ENCODE measurements at regions not wholly inside any gene's neighbourhood (a gene's known extent, or its start where the extent isn't known, plus 50 kb on each side); places are given as distances from the start of the nearest gene placed in this dataset.
"Not testable (repeated sequence)": the region's sequence is repeated elsewhere in the genome, so short reads cannot be mapped to it uniquely, and the experiment has no call there.

DNA sequence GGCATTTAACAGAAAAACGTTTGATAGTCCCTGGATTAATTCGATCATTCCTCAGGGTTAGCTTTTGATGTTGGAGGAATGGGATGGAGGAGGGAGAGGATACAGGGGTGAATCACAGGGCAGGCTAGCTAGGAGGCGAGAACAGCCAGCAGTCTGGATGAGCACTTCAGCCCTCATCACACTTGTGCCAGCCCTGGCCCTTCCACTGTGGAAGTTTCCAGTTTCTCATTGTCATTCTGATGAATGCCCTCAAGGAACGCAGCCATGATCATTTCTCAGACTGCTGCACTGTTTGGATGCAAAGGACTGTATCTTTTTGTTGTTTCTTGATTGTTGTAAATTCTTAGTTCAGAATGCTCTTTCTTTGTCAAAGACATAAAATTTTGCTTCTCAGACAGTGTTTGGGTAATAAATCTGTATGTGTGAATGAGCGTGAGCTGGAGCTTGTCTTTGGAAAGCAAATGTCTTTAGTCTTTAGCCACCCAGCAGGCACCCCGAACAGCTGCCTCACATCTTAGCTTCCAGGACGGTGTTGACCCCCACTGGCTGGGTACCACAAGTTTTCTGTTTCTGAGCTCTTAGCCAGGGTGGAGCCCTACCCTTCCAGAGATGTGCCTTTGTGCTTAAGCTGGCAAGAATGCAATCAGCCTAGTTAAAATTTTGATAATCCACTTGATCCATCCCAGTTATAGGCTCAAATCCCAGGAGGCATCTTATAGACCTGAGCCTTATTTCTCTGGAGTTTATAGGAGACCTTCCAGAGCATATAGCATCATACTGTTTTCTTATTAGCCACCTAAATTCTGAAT, 121.1 kb downstream of the PDCD6IP start:
- DNase-seq: no peak

DNA sequence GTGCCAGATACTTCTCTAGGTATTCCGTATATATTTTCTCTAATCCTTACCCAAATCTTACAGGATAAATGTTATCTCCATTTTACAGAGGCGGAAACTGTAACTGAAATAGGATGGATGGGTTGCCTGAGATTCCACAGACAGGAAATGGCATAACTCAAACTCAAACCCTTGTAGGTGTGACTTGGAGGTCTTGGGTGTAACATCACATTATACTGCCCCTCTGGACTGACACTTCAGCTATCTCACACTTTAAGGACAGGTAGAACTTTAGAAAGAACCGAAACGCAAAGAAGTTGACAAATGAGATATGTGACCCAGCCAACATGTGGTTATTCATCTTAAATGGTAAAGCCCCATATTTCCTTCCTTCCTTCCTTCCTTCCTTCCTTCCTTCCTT, 122.1 kb downstream of the PDCD6IP start:
- DNase-seq: no peak

DNA sequence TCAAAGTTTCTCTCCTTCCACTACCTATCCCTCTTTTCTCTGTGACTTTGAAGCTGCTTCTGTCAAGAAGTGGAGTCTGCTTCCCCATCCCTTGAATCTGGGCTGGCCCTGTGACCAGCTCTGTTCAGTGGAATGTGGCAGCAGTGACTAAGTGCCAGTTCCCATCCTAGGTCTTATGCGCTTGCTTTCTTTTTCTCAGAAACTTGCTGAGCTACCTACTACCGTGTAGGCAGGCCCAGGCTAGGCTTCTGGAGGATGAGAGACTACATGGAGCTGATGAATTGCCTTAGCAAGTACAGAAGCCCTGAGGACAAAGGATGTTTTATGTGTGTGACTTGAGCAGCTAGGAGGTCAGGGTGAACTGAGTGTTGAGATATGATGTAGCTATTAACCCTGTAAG, 123.2 kb downstream of the PDCD6IP start:
- DNase-seq: no peak

DNA sequence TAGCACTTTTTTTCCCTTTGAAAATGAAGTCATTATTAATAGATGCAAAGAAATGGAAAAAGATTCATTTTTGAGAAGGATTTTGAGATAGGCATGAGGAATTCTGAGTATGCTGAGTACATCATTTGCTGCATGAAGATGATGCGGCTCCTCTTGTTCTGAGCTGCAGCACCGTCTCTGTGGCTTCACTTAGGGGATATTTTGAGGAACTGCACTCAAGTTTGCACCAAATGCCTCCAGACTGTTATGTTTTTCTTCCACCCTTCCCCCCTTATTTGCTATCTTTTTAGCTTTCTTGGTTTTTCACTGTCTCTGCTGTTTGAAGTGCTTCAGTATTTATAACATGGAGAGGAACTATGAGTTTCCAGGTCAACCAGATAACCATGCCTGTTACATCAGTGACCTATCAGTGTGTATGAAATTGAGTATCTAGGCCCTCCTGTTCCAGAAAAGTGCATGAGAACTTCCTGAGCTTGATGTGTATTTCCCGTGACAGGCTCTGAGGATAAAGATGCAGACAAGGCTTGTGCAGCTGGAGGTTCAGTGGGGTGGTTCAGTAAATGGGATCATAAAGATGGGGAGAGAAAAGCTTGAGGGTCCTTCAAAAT, 128.7 kb downstream of the PDCD6IP start:
- DNase-seq: no peak

DNA sequence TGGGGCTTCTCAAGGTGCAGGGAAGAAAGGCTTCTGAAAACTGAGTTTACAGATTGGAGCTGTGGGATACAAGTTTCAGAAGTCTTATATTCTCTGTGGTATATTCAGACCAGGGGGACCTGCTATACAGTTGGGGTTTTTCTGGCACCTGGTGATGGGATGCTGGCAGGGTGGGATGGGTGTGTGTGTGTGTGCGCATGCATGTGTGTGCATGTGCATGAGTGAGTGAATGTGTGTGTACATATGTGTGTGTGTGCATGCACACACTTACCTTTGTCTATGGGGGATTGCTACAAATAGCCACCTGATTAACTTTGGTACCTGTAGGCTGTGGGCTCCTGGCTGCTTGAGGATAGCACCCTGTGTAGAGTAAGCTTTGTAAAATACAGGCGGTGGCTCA, 131.4 kb downstream of the PDCD6IP start:
- DNase-seq: no peak

DNA sequence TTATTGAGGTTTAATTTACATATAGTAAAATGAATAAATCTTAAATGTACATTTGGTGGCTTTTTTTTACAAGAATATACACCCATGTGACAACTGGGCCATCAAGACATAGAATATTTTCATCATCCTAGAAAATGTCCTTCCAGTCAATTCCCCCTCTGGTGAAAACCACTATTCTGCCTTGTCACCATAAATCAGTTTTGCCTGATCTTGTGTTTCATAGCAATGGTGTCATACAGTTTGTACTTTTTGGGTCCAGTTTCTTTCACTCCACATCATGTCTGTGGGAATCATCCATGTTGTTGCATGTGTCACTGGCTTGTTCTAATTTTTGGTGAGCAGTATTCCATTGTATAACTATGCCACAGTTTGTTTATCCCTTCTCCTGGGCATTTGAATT, 133.1 kb downstream of the PDCD6IP start:
- DNase-seq: no peak

DNA sequence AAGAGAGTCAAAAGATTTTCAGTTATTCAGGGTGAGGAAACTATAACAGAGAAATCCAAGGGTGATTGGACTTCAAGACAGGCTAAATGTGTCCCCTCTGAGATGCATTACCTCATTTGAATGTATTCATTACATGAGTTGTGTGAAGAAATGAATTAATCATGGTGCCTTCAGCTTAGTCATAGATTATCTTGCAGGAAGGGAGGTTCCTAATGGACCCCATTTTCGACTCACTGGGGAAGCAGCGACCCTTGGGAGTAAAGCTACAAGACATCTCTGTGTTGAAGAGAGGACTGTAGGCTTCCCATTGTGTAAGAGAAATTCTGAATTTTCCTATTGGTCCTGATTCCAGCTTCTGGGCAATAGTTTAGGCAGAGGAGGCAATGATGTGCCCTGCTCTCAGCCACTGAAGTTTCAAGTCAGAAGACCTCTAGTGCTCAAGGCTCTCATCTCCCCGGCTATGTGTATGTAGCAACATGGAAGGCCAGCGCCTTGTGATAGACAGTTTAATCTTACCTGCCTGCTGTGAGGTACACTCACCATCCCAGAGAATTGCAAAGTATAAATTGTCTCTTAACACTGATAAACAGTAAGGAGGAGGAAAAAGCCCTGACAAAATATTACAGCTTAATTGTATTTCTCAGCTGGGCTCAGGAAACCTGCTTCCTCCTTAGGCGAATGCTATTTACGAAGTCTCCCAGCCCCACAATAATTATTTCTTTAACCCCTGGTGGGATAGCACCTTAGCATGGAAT, 133.8 kb downstream of the PDCD6IP start:
- DNase-seq: no peak

DNA sequence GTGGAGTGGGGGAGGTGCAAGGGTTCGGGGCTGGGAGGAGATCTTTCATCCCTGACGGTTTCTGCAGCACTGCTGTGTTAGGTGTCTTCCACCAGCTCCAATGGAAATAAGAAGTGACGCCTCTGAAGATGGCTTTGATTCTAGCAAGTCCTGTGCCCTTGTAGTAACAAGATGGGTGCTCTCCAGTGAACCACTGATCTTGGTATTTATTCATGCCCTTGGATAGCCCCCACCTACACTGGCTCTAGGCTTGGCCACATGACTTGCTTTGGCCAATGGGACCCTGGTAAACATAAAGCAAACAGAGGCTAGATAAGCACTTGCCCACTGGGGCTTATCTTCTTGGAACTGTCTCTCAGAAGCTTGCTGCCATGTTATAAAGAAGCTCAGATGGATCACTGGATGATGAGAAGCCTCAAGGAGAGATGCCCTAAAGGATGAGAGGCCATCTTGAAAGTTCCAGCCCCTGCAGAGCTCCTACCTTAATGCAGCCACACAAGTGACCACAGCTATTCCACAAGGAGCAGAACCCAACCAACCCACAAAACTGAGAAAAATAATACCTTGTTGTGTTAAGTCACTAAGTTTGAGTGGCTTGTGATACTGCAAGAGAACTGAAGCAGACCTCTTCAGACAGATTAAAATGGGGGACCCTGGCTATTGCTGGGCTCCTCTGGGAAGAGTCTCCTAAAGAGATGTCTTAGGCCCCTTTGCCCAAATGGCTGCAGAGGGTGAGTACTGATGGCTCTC, 137.9 kb downstream of the PDCD6IP start:
- no peak for DNase-seq

DNA sequence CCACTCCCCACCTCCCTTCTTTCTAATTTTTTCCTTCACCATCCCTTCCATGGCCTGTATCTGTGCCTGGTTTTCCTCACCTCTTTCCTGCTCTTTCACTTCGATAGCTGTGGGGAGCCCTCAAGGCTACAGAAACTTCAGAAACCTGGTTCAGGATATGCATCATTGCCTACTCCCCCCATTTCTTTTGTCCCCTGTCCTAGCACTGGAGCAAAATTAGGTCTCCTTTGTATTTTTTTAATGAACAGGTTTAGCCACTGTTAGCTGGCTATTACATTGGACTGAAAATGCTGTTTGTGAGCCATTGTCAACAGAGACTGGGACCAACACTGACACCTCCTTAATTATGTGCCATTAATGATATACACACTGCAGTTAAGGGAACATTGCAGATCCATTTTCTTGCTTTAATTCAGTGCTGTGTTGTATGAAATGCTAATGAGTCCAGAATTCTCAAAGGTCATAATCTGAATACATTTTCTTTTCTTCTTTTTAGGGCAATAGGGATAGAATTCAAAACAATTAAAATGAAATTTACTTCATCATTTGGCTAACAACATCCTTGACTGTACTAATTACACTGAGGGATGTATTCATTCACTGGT, 138.6 kb downstream of the PDCD6IP start:
- DNase-seq: no peak

DNA sequence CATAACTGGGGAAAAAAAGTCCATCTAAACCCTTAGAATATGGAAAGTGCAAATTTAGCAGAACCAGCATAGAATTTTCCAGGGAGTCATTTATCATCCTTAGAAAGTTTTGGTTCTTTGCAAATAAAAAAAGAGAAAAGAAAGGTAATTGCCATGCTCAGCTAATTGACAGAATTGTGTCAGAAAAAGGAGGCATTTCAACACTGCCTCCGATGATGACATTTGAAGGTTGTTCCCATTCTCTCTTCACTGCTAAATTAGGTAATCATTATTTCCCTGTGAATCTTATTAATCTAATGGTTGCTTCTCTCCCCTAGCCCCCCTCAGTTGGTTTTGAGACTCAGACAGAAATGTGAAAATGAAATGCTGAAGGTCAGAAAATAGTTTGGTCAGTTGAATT, 139.2 kb downstream of the PDCD6IP start:
- DNase-seq: no peak

DNA sequence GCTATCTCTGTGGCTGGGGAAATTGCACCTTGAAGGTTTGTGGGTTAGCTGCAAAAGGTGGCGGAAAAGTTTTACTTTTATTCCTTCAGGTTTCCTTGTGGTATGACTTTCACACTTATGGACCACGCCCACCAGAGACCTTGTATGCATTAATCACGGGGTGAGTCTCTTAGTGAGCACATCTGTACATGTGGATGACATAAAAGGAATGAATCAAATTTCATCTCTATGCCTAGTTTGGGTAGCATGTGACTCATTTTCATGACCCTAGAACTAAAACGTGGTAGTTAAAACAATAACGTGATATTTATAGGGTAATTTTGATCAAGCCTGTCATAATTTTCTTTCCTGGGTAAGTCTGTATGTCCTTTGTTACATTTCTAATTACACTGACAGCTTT, 141.7 kb downstream of the PDCD6IP start:
- DNase-seq: no peak

DNA sequence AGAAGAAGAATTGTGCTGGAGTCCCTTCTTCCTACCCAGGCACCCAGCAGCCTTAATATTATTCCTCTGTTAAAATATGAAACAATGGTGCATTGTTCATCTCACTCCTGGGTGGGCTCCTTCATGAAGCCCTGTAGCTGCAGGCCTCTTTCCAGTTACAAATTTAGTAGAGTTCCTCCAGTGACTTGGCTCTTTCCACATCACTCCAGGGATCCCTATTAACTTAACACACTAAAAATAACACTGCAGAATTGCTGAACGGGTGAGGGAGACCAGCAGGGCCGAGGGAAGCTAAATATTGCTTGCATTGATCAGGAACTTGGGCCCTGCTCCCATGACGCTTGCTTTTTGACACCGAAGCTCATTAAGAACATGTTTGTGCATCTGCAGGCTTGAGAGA, 142.3 kb downstream of the PDCD6IP start:
- DNase-seq: no peak

DNA sequence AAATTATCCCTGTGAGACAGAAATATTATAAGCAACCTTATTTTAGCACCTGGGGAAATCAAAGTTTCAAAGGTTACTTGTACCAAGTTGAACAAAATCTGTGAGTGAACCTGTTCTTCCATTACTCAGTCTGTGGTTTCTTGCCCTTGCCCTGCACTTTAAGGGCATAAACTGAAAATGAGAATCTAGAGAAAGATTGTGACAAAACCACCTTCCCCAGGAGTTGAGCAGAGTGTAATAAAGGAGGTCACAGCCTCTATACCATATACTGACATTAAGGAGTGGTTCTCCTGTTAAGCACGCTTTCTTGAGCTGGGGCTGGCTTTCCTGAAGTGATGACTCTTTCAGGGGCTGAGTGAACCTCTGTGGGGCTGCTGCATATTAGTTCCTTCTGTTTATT, 143.4 kb downstream of the PDCD6IP start:
- DNase-seq: no peak

DNA sequence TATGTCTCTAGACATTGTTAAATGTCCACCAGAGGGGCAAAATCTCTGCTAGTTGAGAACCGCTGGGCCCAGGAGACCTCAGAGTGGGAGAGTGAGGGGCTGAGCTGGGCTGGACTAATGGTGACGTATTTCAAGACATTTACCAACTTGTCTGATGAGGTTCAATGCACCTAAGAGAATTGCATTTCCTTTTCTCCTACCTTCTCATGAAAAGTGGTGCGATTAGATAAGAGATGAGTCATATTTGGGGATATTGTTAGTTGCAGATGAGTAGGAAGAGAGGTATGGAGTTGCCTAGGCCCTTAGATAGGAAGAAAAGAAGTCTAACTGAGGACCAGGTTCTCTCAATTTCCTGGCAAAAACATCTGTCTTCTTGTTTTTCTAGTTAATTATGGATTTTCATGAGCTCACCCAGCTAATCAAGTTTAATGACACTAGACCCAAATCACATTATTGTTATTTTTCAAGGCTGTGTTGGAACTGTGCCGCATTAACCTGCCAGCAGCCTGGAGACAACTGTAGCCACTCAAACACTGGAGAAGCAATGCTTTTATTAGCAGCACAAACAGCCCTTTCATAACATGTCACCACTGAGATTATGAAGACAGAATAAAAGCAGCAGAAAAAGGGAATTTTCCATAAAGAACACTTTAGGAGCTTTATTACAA, 144.2 kb downstream of the PDCD6IP start:
- DNase-seq: no peak

DNA sequence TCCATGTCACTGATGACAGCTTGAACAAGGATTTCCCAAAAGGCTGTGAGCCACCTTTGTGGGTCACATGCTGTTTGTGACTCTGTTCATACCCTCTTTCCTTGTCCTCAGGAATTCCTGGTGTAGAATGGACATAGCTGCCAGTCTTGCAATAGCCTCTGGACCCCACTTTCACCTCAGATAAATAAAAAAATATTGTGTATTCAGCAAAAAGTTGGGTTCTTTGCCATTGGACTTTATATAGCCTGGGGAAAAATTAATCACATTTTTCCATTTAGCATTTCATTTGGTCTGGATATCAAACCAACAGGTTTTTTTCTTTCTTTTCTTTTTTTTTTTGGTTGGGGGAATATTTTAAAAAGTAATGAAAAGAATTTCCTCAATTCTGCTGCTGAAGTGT, 144.8 kb downstream of the PDCD6IP start:
- no peak for DNase-seq

DNA sequence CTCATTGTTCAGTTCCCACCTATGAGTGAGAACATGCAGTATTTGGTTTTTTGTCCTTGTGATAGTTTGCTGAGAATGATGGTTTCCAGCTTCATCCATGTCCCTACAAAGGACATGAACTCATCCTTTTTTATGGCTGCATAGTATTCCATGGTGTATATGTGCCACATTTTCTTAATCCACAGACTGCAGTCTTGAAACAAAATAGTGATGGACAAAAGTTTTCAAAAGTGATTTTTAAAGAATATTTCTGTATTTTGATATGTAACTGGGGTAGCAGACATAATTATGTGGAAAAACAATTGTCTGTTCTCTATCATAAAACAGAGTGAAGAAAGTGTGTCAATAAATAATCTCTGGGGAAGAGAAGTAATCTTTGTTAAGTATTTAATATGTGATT, 148.2 kb downstream of the PDCD6IP start:
- DNase-seq: not testable (repeated sequence)

DNA sequence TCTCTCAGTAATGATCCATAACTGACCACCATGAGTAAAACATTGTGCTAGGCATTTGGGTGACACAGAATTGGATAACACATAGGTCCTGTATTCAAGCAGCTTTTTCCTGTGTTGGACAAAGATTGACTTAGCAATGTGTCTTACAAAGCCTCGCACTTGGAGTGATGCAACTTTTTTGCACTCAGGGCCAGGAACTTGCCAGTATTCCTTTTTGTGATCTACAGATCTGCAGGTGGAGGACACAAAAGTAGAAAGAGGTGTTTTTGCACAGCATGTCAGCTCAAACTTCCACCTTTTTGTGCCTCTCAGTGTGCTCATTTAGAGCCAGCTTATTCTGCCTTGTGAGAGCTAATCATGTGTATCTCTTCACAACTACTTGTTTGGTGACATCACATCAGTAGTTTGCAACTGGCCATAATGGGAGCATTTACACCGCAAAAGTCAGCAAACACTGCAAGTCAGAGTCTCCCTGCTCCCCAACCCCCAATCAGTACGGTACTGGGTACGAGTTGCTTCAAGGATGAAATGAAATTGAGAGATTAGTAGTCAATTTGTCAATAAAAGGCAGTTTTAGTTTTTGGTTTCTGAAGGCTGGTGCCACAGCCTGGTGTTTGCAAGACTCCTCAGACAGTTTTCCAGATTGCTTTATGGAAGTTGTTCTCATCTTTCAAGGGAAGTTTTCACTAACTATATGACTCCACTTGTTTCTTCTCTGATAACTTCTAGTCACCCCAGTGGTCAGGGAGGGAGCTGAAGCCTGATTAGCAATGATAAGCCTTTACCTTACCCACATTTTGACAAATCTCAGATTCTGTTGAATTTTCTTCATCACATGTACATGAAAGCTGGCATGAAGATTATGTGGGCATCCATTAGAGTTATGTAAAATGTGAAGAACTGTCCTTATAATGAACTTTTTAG, 149.1 kb downstream of the PDCD6IP start:
- no peak for DNase-seq

DNA sequence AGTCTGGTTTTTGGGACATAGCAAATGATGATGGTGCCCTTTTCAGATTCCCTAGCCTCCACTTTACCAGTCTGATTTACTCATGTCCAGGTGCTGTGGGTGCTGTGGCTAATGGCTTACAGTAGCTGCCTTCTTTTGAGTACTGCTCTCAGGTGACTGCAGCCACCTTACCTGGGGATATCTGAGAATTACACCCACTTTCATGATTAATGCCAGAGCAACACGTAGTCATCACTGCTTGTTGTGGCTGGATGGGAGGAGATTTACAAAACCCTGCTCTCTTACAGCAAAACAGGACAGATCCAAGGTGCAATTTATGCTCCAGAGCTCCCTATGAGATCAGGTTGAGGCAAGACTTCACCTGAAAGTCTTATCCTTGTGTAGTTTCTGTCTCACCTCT, 150.6 kb downstream of the PDCD6IP start:
- no peak for DNase-seq

DNA sequence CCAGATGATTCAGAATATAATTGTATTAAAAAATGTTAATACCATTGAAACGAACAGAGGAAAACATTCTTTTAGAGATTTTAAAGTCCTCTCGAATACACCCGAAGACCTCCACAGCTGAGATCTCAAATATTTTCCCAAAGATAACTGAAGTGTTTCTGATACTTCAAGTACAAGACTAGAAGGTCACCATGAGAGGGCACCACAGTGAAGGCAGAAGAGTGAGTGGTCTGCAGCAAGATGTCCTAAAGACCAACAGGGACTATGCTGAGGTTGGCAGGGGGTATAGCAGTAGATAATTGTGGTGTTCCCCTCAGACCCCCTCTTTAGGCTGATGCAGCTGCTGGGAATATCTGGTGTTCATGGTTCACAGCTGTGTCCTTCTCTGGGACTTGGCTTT, 156.5 kb downstream of the PDCD6IP start:
- peak; percentile 23 to 39 for DNase-seq

DNA sequence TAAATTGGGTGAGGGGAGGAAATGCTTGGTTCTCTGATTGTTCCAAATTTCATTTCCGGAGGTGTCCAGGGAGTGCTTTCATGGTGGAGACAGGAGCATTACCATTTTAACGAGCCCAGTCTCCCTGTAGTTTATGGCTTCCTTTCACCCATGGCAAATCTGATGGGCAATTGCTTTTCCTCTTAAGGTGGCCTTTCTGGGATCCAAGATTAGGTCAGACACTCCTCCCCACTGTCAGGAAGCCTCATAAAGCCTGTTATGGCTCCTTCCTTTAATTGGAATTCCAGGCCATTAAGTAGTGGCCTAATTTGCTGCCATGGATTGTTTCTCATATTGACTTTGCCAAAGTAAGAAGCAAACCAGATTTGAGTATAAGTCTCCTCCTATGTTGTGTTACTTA, 157.8 kb downstream of the PDCD6IP start:
- DNase-seq: no peak

DNA sequence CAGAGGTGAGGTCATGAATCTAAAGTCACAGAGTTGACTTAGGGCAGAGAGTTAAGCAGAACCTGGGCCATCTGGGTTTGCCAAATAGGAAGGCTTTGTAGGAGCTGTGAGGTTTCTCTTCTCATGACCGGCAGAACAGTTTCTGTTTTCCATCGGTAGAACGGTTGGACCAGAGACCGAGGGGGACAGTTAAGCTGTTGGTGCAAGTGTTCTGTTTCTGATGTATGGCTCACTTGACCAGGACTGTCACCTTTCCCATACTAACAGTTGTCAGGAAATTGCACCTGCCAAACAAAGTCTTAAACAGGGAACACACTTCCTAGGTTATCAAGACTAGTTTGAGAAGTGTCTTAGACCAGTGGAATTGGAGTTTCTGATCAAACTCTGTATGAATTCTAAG, 158.3 kb downstream of the PDCD6IP start:
- DNase-seq: no peak

Measured in AML-193 (cell line).